ENCODE measurements at regions not wholly inside any gene's neighbourhood (a gene's known extent, or its start where the extent isn't known, plus 50 kb on each side); places are given as distances from the start of the nearest gene placed in this dataset.

GRCh38 chr5:2581418-2581817, 170.1 kb downstream of the IRX2 start:
- no peak for DNase-seq (ENCODE audit: extremely low read depth, low read depth)
- H3K4me3 ChIP-seq (replicated peaks; ENCODE audit: low read depth, low read length), result no peak overlapping the region
- no peak for TF ChIP-seq CTCF (IDR thresholded peaks at IDR 0.05; ENCODE audit: low read depth, low read length, missing control alignments)

GRCh38 chr5:2579126-2579525, 172.4 kb downstream of the IRX2 start:
- H3K4me3 ChIP-seq (replicated peaks; ENCODE audit: low read depth, low read length), result no peak overlapping the region
- no peak for TF ChIP-seq CTCF (IDR thresholded peaks at IDR 0.05; ENCODE audit: low read depth, low read length, missing control alignments)
- DNase-seq (ENCODE audit: extremely low read depth, low read depth), result no peak

GRCh38 chr5:2577312-2578036, 174.0 kb downstream of the IRX2 start:
- DNase-seq (ENCODE audit: extremely low read depth, low read depth), result no peak
- no peak overlapping the region for H3K4me3 ChIP-seq (replicated peaks; ENCODE audit: low read depth, low read length)
- no peak for TF ChIP-seq CTCF (IDR thresholded peaks at IDR 0.05; ENCODE audit: low read depth, low read length, missing control alignments)

- no peak for DNase-seq (ENCODE audit: extremely low read depth, low read depth)
- TF ChIP-seq CTCF (IDR thresholded peaks at IDR 0.05; ENCODE audit: low read depth, low read length, missing control alignments), result no peak
- no peak overlapping the region for H3K4me3 ChIP-seq (replicated peaks; ENCODE audit: low read depth, low read length)
Observed at GRCh38 chr5:2576823-2577222, 174.7 kb downstream of the IRX2 start.

GRCh38 chr5:2575871-2576270, 175.6 kb downstream of the IRX2 start:
- no peak for TF ChIP-seq CTCF (IDR thresholded peaks at IDR 0.05; ENCODE audit: low read depth, low read length, missing control alignments)
- H3K4me3 ChIP-seq (replicated peaks; ENCODE audit: low read depth, low read length), result no peak overlapping the region
- no peak for DNase-seq (ENCODE audit: extremely low read depth, low read depth)

- TF ChIP-seq CTCF (IDR thresholded peaks at IDR 0.05; ENCODE audit: low read depth, low read length, missing control alignments), result no peak
- no peak overlapping the region for H3K4me3 ChIP-seq (replicated peaks; ENCODE audit: low read depth, low read length)
- no peak for DNase-seq (ENCODE audit: extremely low read depth, low read depth)
Observed at GRCh38 chr5:2575292-2575691, 176.2 kb downstream of the IRX2 start.

- DNase-seq (ENCODE audit: extremely low read depth, low read depth), result no peak
- TF ChIP-seq CTCF (IDR thresholded peaks at IDR 0.05; ENCODE audit: low read depth, low read length, missing control alignments), result no peak
- H3K4me3 ChIP-seq (replicated peaks; ENCODE audit: low read depth, low read length), result no peak overlapping the region
Observed at GRCh38 chr5:2574155-2574554, 177.3 kb downstream of the IRX2 start.
